GM18870 (cell line): ENCODE measurements at regions not wholly inside any gene's neighbourhood (a gene's known extent, or its start where the extent isn't known, plus 50 kb on each side); places are given as distances from the start of the nearest gene placed in this dataset.

Experiments
- ATAC-seq: cut with Tn5 transposase; IDR thresholded peaks from one replicate; pipeline ENCODE4 v1.9.1; 2021; ENCODE audit warnings: moderate library complexity; ENCODE audit not compliant: unreplicated experiment

- no peak for ATAC-seq
These were observed 203.6 kb upstream of the NPSR1 start for GRCh38 chr7:34454381-34454780.

- ATAC-seq: no peak
These were observed 200.7 kb upstream of the NPSR1 start for GRCh38 chr7:34457329-34457728.

- no peak for ATAC-seq
These were observed 194.2 kb upstream of the NPSR1 start for GRCh38 chr7:34463830-34464229.

- no peak for ATAC-seq
These were observed 186.2 kb upstream of the NPSR1 start for GRCh38 chr7:34471844-34472243.

- no peak for ATAC-seq
These were observed 171.6 kb upstream of the NPSR1 start for GRCh38 chr7:34486371-34486770.

- no peak for ATAC-seq
These were observed 170.5 kb upstream of the NPSR1 start for GRCh38 chr7:34487391-34488115.

- no peak for ATAC-seq
These were observed 169.3 kb upstream of the NPSR1 start for GRCh38 chr7:34488766-34489165.

GRCh38 chr7:34491899-34492298 lies 166.1 kb upstream of the NPSR1 start:
- ATAC-seq: no peak

- ATAC-seq: no peak
These were observed 164.3 kb upstream of the NPSR1 start for GRCh38 chr7:34493752-34494151.

GRCh38 chr7:34497153-34497777 lies 160.8 kb upstream of the NPSR1 start:
- ATAC-seq: no peak

GRCh38 chr7:34501156-34501555 lies 156.9 kb upstream of the NPSR1 start:
- ATAC-seq: no peak

- ATAC-seq: no peak
These were observed 150.8 kb upstream of the NPSR1 start for GRCh38 chr7:34507191-34507590.

GRCh38 chr7:34523226-34523918 lies 134.6 kb upstream of the NPSR1 start:
- ATAC-seq: no peak

GRCh38 chr7:34530259-34530658 lies 127.8 kb upstream of the NPSR1 start:
- no peak for ATAC-seq

GRCh38 chr7:34539003-34539402 lies 119.0 kb upstream of the NPSR1 start:
- ATAC-seq: no peak

GRCh38 chr7:34544621-34545020 lies 113.4 kb upstream of the NPSR1 start:
- ATAC-seq: no peak

- ATAC-seq: no peak
These were observed 107.0 kb upstream of the NPSR1 start for GRCh38 chr7:34550996-34551395.

- ATAC-seq: no peak
These were observed 105.5 kb upstream of the NPSR1 start for GRCh38 chr7:34552502-34552901.

- no peak for ATAC-seq
These were observed 100.0 kb upstream of the NPSR1 start for GRCh38 chr7:34558022-34558421.

- no peak for ATAC-seq
These were observed 93.9 kb upstream of the NPSR1 start for GRCh38 chr7:34564091-34564490.

- no peak for ATAC-seq
These were observed 90.1 kb upstream of the NPSR1 start for GRCh38 chr7:34567906-34568305.
